AG04450 (cell line): ENCODE measurements at regions not wholly inside any gene's neighbourhood (a gene's known extent, or its start where the extent isn't known, plus 50 kb on each side); places are given as distances from the start of the nearest gene placed in this dataset.

ENCODE experiments used
- CTCF ChIA-PET: fragments of 300-600, 350-600 bp; formaldehyde crosslinking; extraction: SDS; loops from one replicate; lab custom pipeline; 2022; ENCODE audit warnings: antibody characterized with exemption, inconsistent platforms; lab: Charles Lee
- POLR2A ChIA-PET: fragments of 350-600 bp; formaldehyde crosslinking; extraction: SDS; loops from one replicate; lab custom pipeline; 2021; ENCODE audit warnings: antibody characterized with exemption, inconsistent platforms; lab: Yijun Ruan, JAX
- DNase-seq: peaks from one replicate; pipeline ENCODE4 v3.0.0-alpha.2; 2011; ENCODE audit warnings: low read depth, low spot score
- H3K27ac ChIP-seq: one replicate; pipeline ENCODE4 v1.5.1; 2012; ENCODE audit warnings: low read depth, low read length, control low read depth
- H3K27me3 ChIP-seq: one replicate; pipeline ENCODE4 v1.6.0; 2012; ENCODE audit warnings: low read length; ENCODE audit not compliant: control insufficient read depth, insufficient read depth
- H3K4me3 ChIP-seq: 2 replicates; pipeline ENCODE4 v1.5.1; 2011; ENCODE audit warnings: mild to moderate bottlenecking, low read depth, low read length, control low read depth
- H3K9me3 ChIP-seq: 2 replicates; pipeline ENCODE4 v1.5.1; 2012; ENCODE audit warnings: low read length; ENCODE audit not compliant: control insufficient read depth, insufficient read depth
- CTCF ChIP-seq: IDR thresholded peaks from 2 replicates; pipeline ENCODE4 v1.5.1; 2011; ENCODE audit warnings: low read depth, low read length, control low read depth, inconsistent platforms

- Histone ChIP-seq H3K4me3 (no peak overlapping the region), H3K27ac (no peak overlapping the region), H3K27me3 (no peaks in the 10 kb centered on the region), H3K9me3 (peaks cover 3% of the 10 kb centered on the region; the same call in 1 of the 2 replicates)
- DNase-seq = no peak
- ChIA-PET CTCF (no interaction called here), POLR2A (no interaction called here)
- TF ChIP-seq CTCF = no peak
Measured at GRCh38 chr16:73230651-73231050, 182.7 kb upstream of the ZFHX3 start.

- POLR2A ChIA-PET = no interaction called here
- H3K27ac ChIP-seq = peak overlapping the region; percentile 77
- peak; percentile 81 for DNase-seq
Measured at GRCh38 chr16:73228649-73229048, 180.7 kb upstream of the ZFHX3 start.

GRCh38 chr16:73226675-73227074 is 178.7 kb upstream of the ZFHX3 start:
- ChIA-PET CTCF (interaction anchor here (0.6 to 1.6 kb wide), 2 partner anchors 9 to 696 kb away, joined by 3 to 5 read pairs; no protein-coding TSS in a partner anchor), POLR2A (no interaction called here)
- H3K27me3 ChIP-seq = no peaks in the 10 kb centered on the region

More at GRCh38 chr16:73228649-73229048, 180.7 kb upstream of the ZFHX3 start:
- CTCF ChIA-PET = interaction anchor here (1.4 kb wide), 1 partner anchor 397 kb away, joined by 3 read pairs; no protein-coding TSS in a partner anchor
- no peak overlapping the region for H3K4me3 ChIP-seq
- H3K9me3 ChIP-seq = peaks cover 3% of the 10 kb centered on the region; the same call in 1 of the 2 replicates
- no peaks in the 10 kb centered on the region for H3K27me3 ChIP-seq
- TF ChIP-seq CTCF = no peak

GRCh38 chr16:73225983-73226382 is 178.1 kb upstream of the ZFHX3 start:
- H3K27me3 ChIP-seq = no peaks in the 10 kb centered on the region
- H3K4me3 ChIP-seq = no peak overlapping the region
- H3K27ac ChIP-seq = no peak overlapping the region
- no peak for DNase-seq
- CTCF ChIA-PET = interaction anchor here (0.6 to 1.6 kb wide), 2 partner anchors 9 to 695 kb away, joined by 3 to 5 read pairs; no protein-coding TSS in a partner anchor
- TF ChIP-seq CTCF = no peak
- H3K9me3 ChIP-seq = no peaks in the 10 kb centered on the region
- POLR2A ChIA-PET = no interaction called here

More at GRCh38 chr16:73226675-73227074, 178.7 kb upstream of the ZFHX3 start:
- TF ChIP-seq CTCF = no peak
- Histone ChIP-seq H3K9me3 (no peaks in the 10 kb centered on the region), H3K4me3 (no peak overlapping the region), H3K27ac (no peak overlapping the region)
- no peak for DNase-seq

- Histone ChIP-seq H3K27me3 (no peaks in the 10 kb centered on the region), H3K27ac (no peak overlapping the region), H3K4me3 (no peak overlapping the region), H3K9me3 (peaks cover 7% of the 10 kb centered on the region)
- DNase-seq = no peak
- CTCF ChIA-PET = no interaction called here
- POLR2A ChIA-PET = interaction anchor here (0.7 kb wide), 1 partner anchor 11 kb away, joined by 4 read pairs; no protein-coding TSS in a partner anchor
- no peak for TF ChIP-seq CTCF
Measured at GRCh38 chr16:73220836-73221235, 172.9 kb upstream of the ZFHX3 start.
